ENCODE measurements at regions not wholly inside any gene's neighbourhood (a gene's known extent, or its start where the extent isn't known, plus 50 kb on each side); places are given as distances from the start of the nearest gene placed in this dataset.
"Not testable (repeated sequence)": the region's sequence is repeated elsewhere in the genome, so short reads cannot be mapped to it uniquely, and the experiment has no call there.

GRCh38 chr6:115643762-115644161, 416.9 kb downstream of the FRK start:
- FAIRE-seq (no peak), DNase-seq (ENCODE audit: low spot score in 2 of 2) (no peak)

- DNase-seq (ENCODE audit: low spot score in 2 of 2) (no peak), FAIRE-seq (no peak)
Observed at GRCh38 chr6:115634887-115635286, 425.8 kb downstream of the FRK start.

- DNase-seq (ENCODE audit: low spot score in 2 of 2) = no peak
- FAIRE-seq = no peak
Observed at GRCh38 chr6:115634131-115634530, 426.6 kb downstream of the FRK start.

GRCh38 chr6:115631028-115631427, 429.7 kb downstream of the FRK start:
- no peak for DNase-seq (ENCODE audit: low spot score in 2 of 2)
- FAIRE-seq = no peak

- FAIRE-seq = no peak
- no peak for DNase-seq (ENCODE audit: low spot score in 2 of 2)
Observed at GRCh38 chr6:115630424-115631024, 430.2 kb downstream of the FRK start.

GRCh38 chr6:115629415-115629814, 431.3 kb downstream of the FRK start:
- no peak for FAIRE-seq
- no peak for DNase-seq (ENCODE audit: low spot score in 2 of 2)

GRCh38 chr6:115618256-115618655, 442.4 kb downstream of the FRK start:
- FAIRE-seq (no peak), DNase-seq (ENCODE audit: low spot score in 2 of 2) (no peak)

GRCh38 chr6:115617031-115617430, 443.7 kb downstream of the FRK start:
- FAIRE-seq (no peak), DNase-seq (ENCODE audit: low spot score in 2 of 2) (no peak)

GRCh38 chr6:115613488-115613887, 447.2 kb downstream of the FRK start:
- FAIRE-seq (no peak), DNase-seq (ENCODE audit: low spot score in 2 of 2) (no peak)

- DNase-seq (ENCODE audit: low spot score in 2 of 2) = no peak
- FAIRE-seq = no peak
Observed at GRCh38 chr6:115612796-115613479, 447.8 kb downstream of the FRK start.

GRCh38 chr6:115612216-115612615, 448.5 kb downstream of the FRK start:
- FAIRE-seq (no peak), DNase-seq (ENCODE audit: low spot score in 2 of 2) (no peak)

- no peak for FAIRE-seq
- no peak for DNase-seq (ENCODE audit: low spot score in 2 of 2)
Observed at GRCh38 chr6:115610696-115611095, 450.0 kb downstream of the FRK start.

GRCh38 chr6:115609111-115609510, 451.6 kb downstream of the FRK start:
- no peak for FAIRE-seq
- no peak for DNase-seq (ENCODE audit: low spot score in 2 of 2)

- no peak for FAIRE-seq
- DNase-seq (ENCODE audit: low spot score in 2 of 2) = no peak
Observed at GRCh38 chr6:115602466-115602865, 458.2 kb downstream of the FRK start.

GRCh38 chr6:115601509-115601908, 459.2 kb downstream of the FRK start:
- FAIRE-seq (no peak), DNase-seq (ENCODE audit: low spot score in 2 of 2) (no peak)

- DNase-seq (ENCODE audit: low spot score in 2 of 2) = no peak
- no peak for FAIRE-seq
Observed at GRCh38 chr6:115601064-115601463, 459.6 kb downstream of the FRK start.

GRCh38 chr6:115594891-115595290, 465.8 kb downstream of the FRK start:
- no peak for FAIRE-seq
- no peak for DNase-seq (ENCODE audit: low spot score in 2 of 2)

GRCh38 chr6:115592025-115592424, 468.7 kb downstream of the FRK start:
- FAIRE-seq (no peak), DNase-seq (ENCODE audit: low spot score in 2 of 2) (no peak)

- not testable (repeated sequence) for FAIRE-seq; DNase-seq (ENCODE audit: low spot score in 2 of 2)
Observed at GRCh38 chr6:115589072-115589471, 471.6 kb downstream of the FRK start.

- FAIRE-seq (no peak), DNase-seq (ENCODE audit: low spot score in 2 of 2) (no peak)
Observed at GRCh38 chr6:115583290-115583689, 477.4 kb downstream of the FRK start.

GRCh38 chr6:115582386-115582785, 478.3 kb downstream of the FRK start:
- DNase-seq (ENCODE audit: low spot score in 2 of 2) (no peak), FAIRE-seq (no peak)

- FAIRE-seq = peak; percentile 56
- DNase-seq (ENCODE audit: low spot score in 2 of 2) = not testable (repeated sequence)
Observed at GRCh38 chr6:115579565-115579964, 481.1 kb downstream of the FRK start.

Data from frontal cortex (tissue), 3 donors.